Duodenal mucosa (tissue), 2 donors: ENCODE measurements at regions not wholly inside any gene's neighbourhood (a gene's known extent, or its start where the extent isn't known, plus 50 kb on each side); places are given as distances from the start of the nearest gene placed in this dataset.

Source experiments
- H3K27ac ChIP-seq: one replicate; pipeline ENCODE4 v1.7.0; 2013; ENCODE audit warnings: low read depth, low read length
- H3K27me3 ChIP-seq, 2 donors: one replicate each; pipeline ENCODE4 v1.7.0; 2013; ENCODE audit warnings: low read length in 2 of 2, control low read depth in 1 of 2; ENCODE audit not compliant: insufficient read depth in 2 of 2, control insufficient read depth in 1 of 2
- H3K36me3 ChIP-seq, 2 donors: one replicate each; pipeline ENCODE4 v1.7.0; 2013; ENCODE audit warnings: low read length in 2 of 2, control low read depth in 1 of 2; ENCODE audit not compliant: insufficient read depth in 2 of 2, control insufficient read depth in 1 of 2
- H3K4me1 ChIP-seq, 2 donors: one replicate each; pipeline ENCODE4 v1.7.0; 2013; ENCODE audit warnings: low read length in 2 of 2, control low read depth in 1 of 2; ENCODE audit not compliant: insufficient read depth in 2 of 2, control insufficient read depth in 1 of 2
- H3K4me3 ChIP-seq, 2 donors: one replicate each; pipeline ENCODE4 v1.7.0; 2013; ENCODE audit warnings: low read length in 2 of 2, low read depth in 1 of 2
- H3K9ac ChIP-seq, 2 donors: one replicate each; pipeline ENCODE4 v1.7.0; 2013; ENCODE audit warnings: low read length in 2 of 2, low read depth in 1 of 2
- H3K9me3 ChIP-seq, 2 donors: one replicate each; pipeline ENCODE4 v1.7.0; 2013; ENCODE audit warnings: low read length in 2 of 2, control low read depth in 1 of 2; ENCODE audit not compliant: control insufficient read depth in 1 of 2

DNA sequence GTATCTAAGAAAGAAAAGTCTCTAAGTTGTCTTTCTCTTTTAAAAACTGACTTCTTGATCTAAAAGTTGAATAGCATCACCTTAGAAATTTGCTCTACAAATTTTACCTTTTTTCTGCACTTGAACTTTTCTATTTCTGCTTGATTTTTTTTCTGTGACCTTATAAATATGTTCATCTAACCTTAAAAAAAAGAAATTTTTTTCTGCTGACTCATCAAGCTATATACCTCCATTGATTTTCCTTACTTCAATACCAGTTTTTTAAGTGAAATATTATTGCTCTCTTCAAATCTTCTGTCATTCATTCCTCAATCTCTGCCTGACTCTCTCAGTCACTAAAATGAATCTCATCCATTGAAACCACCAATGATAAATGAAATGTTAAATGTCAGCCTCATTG lies 910.1 kb downstream of the GALC start:
- H3K4me3 ChIP-seq: no peak overlapping the region
- H3K36me3 ChIP-seq: no peaks in the 10 kb centered on the region
- no peaks in the 10 kb centered on the region for H3K4me1 ChIP-seq
- H3K27ac ChIP-seq: no peak overlapping the region
- peaks cover 16 to 19% of the 10 kb centered on the region in 2 donors for H3K9me3 ChIP-seq
- H3K9ac ChIP-seq: no peak overlapping the region
- no peaks in the 10 kb centered on the region for H3K27me3 ChIP-seq

DNA sequence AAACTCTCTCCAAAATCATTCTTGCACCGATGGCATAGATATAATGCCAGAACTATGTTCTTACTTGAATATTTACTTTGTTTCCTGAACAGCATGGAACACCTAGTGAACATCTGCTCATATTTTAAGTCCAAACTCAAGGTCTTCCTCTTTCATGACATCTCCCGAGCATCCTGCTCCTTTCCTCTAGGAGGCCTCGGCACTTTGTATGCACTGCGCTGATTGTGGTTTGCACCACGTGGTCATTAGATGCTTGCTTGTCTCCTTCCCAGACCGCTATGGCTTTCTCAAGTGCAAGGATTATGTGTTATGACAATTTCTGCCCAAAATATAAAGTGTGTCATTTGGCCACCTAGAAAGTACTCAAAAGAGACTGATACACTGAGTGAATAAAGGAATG lies 912.0 kb downstream of the GALC start:
- Histone ChIP-seq H3K27me3 (no peaks in the 10 kb centered on the region), H3K27ac (no peak overlapping the region), H3K9me3 (peaks cover 11 to 19% of the 10 kb centered on the region in 2 donors), H3K4me3 (no peak overlapping the region), H3K36me3 (no peaks in the 10 kb centered on the region), H3K4me1 (no peaks in the 10 kb centered on the region), H3K9ac (no peak overlapping the region)

DNA sequence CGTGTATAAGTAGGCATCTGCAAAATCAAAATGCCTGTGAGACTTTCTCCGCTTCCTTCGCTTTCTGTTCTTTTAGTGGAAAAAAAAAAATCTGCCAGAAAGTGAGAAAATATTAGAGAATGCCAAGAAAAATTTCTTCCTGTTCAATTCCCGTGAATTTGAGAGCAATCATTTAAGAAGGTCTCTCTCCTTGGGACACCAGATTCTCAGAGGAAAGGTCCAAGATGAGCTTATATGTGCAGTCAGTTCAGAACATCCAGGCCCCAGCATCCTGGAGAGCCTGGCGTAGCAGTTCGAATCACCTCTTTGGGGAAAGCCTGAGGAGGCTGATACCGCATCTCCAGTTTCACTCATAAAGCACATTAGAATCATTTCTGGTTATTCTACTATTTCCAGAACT lies 912.8 kb downstream of the GALC start:
- no peak overlapping the region for H3K9ac ChIP-seq
- no peaks in the 10 kb centered on the region for H3K4me1 ChIP-seq
- no peaks in the 10 kb centered on the region for H3K27me3 ChIP-seq
- no peaks in the 10 kb centered on the region for H3K36me3 ChIP-seq
- peaks cover 9 to 16% of the 10 kb centered on the region in 2 donors for H3K9me3 ChIP-seq
- no peak overlapping the region for H3K4me3 ChIP-seq
- H3K27ac ChIP-seq: no peak overlapping the region

DNA sequence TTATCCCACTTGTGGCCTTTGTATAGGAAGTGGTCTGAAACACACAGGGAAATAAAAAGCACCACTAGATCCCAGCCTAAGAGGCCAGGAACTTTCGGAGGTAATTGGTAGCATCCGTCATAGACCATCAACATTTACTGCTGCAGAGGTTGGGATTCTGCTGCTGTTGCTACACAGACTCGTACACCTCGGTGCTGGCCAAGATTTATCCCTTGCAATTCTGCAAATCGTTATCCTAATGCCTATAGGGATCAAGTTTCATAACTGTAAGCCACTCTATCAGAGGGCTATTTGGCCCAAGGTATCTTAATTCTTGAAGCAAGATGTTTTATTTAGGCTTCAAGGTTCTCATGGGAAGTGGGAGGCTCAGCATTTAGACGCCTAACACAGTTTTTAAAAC lies 913.6 kb downstream of the GALC start:
- Histone ChIP-seq H3K9me3 (peaks cover 9 to 15% of the 10 kb centered on the region in 2 donors), H3K4me1 (no peaks in the 10 kb centered on the region), H3K4me3 (no peak overlapping the region), H3K36me3 (no peaks in the 10 kb centered on the region), H3K27me3 (no peaks in the 10 kb centered on the region), H3K9ac (no peak overlapping the region), H3K27ac (no peak overlapping the region)

DNA sequence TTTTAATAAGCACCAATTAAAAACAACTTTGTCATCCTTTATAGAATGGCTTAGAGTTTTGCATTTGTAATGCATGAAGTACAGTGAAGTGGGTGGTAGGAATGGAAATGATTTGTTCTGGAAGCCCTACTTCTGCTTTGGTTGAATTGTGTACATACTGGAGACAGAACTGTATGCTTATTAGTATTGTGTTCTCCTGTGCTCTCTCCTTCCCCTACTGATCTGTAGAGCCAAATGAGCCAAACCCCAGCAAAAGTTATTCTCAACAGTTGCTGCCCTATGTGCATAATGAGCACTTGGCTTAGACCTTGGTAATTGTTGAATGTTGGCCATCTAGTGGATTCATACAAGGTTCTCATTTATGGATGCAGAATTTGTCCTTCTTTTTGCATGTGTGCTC lies 916.1 kb downstream of the GALC start:
- Histone ChIP-seq H3K27ac (no peak overlapping the region), H3K9me3 (peaks cover 5 to 11% of the 10 kb centered on the region in 2 donors), H3K4me1 (no peaks in the 10 kb centered on the region), H3K36me3 (no peaks in the 10 kb centered on the region), H3K27me3 (no peaks in the 10 kb centered on the region), H3K4me3 (no peak overlapping the region), H3K9ac (no peak overlapping the region)

DNA sequence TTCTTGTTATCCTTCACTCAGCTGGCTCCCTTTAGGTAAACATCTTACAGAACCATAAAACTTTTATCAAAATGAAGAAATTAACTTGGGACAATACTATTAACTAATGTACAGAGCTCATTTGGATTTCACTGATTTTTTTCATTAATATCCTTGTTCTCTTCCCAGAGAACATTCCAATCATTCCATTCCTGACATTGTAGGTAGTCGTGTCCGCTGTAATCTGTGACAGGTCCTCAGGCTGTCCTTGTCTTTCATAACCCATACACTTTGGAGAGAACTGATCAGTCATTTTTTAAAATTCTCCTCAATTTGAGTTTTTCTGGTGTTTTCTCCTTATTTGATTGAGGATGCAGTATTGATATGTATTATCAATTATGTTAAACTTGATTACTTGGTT lies 916.8 kb downstream of the GALC start:
- Histone ChIP-seq H3K9me3 (peaks cover 6 to 11% of the 10 kb centered on the region in 2 donors), H3K27ac (no peak overlapping the region), H3K27me3 (no peaks in the 10 kb centered on the region), H3K9ac (no peak overlapping the region), H3K4me3 (no peak overlapping the region), H3K36me3 (no peaks in the 10 kb centered on the region), H3K4me1 (no peaks in the 10 kb centered on the region)

DNA sequence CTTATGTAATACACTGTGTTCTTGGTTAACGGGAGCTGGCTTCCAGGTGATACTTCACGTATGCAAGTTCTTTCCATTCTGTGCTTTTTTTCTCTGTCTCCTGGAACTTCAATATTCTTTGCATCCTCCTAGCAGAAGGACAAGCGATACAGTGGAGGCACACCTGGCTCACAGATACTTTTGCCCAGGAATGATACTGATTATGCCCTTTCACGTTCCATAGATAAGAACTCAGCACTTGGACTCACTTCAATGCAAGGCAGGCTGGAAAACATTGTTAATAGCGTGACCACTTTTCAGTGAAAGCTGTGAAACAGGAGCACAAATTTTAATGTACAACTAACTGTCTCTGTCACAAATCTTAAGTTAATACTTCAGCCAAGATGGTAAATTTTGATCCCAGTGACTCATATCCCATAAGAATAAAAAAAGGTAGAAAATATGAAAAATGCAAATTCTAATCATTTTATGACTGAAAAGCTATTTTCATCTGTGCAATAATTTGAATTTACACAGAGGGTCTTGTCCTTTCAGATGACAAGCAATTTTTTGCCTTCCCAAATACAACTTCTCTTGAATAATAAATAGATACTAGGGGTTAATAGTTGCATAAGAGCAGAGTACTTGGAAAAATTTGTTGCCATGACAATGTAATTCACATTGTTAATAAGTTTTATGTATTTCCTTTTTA lies 919.0 kb downstream of the GALC start:
- Histone ChIP-seq H3K27me3 (no peaks in the 10 kb centered on the region), H3K36me3 (no peaks in the 10 kb centered on the region), H3K4me1 (no peaks in the 10 kb centered on the region), H3K27ac (no peak overlapping the region), H3K9ac (no peak overlapping the region), H3K9me3 (peaks cover 6 to 10% of the 10 kb centered on the region in 2 donors), H3K4me3 (no peak overlapping the region)

DNA sequence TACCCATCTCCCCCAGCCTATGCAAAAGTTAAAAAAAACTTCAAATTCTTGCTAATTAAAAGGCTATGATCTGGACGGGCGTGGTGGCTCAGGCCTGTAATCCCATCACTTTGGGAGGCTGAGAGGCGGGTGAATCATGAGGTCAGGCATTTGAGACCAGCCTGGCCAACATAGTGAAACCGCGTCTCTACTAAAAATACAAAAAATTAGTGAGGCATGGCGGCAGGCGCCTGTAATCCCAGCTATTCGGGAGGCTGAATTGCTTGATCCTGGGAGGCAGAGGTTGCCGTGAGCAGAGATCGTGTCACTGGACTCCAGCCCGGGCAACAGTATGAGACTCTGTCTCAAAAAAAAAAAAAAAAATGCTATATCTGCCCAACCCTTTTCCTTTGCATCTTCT lies 925.4 kb downstream of the GALC start:
- Histone ChIP-seq H3K9ac (no peak overlapping the region), H3K27ac (no peak overlapping the region), H3K9me3 (peaks cover 4 to 11% of the 10 kb centered on the region in 2 donors), H3K36me3 (no peaks in the 10 kb centered on the region), H3K4me3 (no peak overlapping the region), H3K4me1 (no peaks in the 10 kb centered on the region), H3K27me3 (no peaks in the 10 kb centered on the region)

DNA sequence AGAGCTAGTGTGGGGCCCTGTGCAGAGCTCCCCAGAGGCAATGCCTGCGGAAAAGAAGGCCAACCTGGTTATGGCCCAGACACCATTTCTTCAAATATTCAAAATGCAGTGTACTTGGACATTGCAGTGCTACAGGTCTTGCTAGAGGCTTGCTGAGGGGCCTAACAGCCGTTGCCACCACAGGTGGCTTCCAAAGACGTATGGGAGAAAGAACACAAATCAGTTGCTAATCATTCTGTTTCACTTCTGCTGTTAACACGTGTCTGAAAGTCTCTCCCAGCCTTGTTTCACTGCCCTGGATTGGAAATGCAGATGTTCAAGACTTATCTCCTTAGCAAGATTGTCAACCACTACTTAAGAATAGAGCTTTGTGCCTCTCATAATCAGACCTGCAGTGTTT lies 925.9 kb downstream of the GALC start:
- no peak overlapping the region for H3K4me3 ChIP-seq
- no peaks in the 10 kb centered on the region for H3K36me3 ChIP-seq
- H3K9ac ChIP-seq: no peak overlapping the region
- peaks cover 4 to 11% of the 10 kb centered on the region in 2 donors for H3K9me3 ChIP-seq
- no peak overlapping the region for H3K27ac ChIP-seq
- H3K27me3 ChIP-seq: no peaks in the 10 kb centered on the region
- no peaks in the 10 kb centered on the region for H3K4me1 ChIP-seq

DNA sequence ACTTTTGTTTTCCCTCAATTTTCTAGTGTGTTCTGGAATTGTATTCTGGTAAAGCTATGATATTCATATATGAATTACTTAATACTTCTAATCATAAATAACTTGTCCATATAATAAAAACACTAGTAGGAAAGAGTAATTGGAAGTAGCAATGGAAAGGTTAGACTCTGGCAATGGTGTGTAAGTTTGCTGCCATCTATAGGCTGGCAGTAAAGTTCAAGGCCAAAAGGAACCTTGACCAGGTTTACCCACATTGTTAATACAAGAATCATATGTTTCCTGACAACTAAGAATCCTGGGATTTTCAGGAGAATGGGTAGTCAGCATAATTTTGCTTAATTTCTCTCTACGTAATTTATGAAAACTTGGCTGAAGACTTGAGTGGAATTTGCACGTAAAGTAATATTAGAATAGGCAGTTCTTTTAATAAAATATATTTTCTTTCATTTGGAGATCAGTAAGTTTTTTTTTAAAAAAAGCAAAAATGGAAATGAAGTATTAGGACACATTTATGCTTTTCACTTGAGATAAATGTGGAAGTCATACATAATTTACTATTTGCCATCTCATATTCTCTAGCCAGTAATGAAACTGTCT lies 926.7 kb downstream of the GALC start:
- Histone ChIP-seq H3K27me3 (no peaks in the 10 kb centered on the region), H3K27ac (no peak overlapping the region), H3K4me3 (no peak overlapping the region), H3K4me1 (no peaks in the 10 kb centered on the region), H3K36me3 (no peaks in the 10 kb centered on the region), H3K9me3 (peaks cover 4 to 7% of the 10 kb centered on the region in 2 donors), H3K9ac (no peak overlapping the region)
